ENCODE measurements at regions not wholly inside any gene's neighbourhood (a gene's known extent, or its start where the extent isn't known, plus 50 kb on each side); places are given as distances from the start of the nearest gene placed in this dataset.

DNA sequence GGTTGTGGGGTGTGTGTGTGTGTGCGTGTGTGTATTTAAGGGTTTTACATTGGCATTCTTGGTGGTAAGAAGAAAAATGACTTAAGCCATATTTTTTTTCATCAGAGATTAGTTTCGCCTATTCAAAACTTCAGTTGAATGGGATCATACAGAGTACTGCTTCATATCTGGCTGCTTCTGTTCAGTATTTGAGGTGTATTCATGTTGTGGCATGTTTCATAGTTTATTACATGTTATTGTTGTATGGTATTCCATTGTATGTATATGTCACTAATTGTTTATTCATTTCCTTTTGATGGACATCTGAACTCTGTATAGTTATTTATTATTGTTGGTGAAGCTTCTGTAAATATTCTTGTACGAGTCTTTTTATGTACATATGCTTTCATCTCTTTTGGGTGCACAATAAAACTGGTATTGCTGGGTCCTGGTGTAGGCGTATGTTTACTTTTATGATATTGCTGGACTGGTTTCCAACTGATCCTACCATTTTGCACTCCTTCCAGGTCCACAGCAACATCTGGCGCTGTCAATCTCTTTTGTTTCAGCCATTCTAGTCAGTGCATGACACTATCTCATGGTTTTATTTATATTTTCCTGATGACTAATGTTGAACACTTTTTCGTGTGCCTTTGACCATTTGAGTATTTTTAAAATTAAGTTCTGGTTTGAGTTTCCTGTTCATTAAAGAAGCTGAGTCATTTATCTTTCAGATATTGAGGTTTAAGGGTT is 77.4 kb upstream of the MAF start:
- no peaks in the 10 kb centered on the region for H4K20me1 ChIP-seq (ENCODE audit: control insufficient read depth, insufficient read depth, insufficient read length)
- no peak overlapping the region for H2BK12ac ChIP-seq (ENCODE audit: insufficient read length, low read depth, low read length)
- no peak overlapping the region for H3K18ac ChIP-seq (ENCODE audit: insufficient read length, low read depth, low read length)
- H3K79me1 ChIP-seq (ENCODE audit: insufficient read depth, low read depth, low read length, poor library complexity, severe bottlenecking) = no peaks in the 10 kb centered on the region
- H4K8ac ChIP-seq (replicated peaks; ENCODE audit: insufficient read length, low read depth, low read length) = no peak overlapping the region
- no peak overlapping the region for H3K9ac ChIP-seq (ENCODE audit: extremely low read depth, insufficient read length, low read length)
- H3K23ac ChIP-seq (ENCODE audit: insufficient read length, low read depth, low read length) = no peak overlapping the region
- WGBS (ENCODE audit: extremely low coverage, insufficient read length, low lambda C conversion rate) = no CpG with 5 or more reads among the region's 6 CpGs
- Mint-ChIP-seq H3K4me3 (no peak overlapping the region), H3K27ac (no peak overlapping the region), H3K4me1 (no peaks in the 10 kb centered on the region), H3K9me3 (peaks cover 0 to 3% of the 10 kb centered on the region in 2 experiments; a peak in 3 of 5 replicates), H3K27me3 (ENCODE audit: low read depth) (no peaks in the 10 kb centered on the region), H3K36me3 (ENCODE audit: insufficient read depth in 1 of 3, low read depth in 3 of 3) (no peaks in the 10 kb centered on the region)
- H3K4me1 ChIP-seq (ENCODE audit: insufficient read depth, low read length) = no peaks in the 10 kb centered on the region
- no peaks in the 10 kb centered on the region for H3K23me2 ChIP-seq (ENCODE audit: insufficient read length, low read depth, low read length, poor library complexity, severe bottlenecking)
- TF ChIP-seq, protein P1, sequence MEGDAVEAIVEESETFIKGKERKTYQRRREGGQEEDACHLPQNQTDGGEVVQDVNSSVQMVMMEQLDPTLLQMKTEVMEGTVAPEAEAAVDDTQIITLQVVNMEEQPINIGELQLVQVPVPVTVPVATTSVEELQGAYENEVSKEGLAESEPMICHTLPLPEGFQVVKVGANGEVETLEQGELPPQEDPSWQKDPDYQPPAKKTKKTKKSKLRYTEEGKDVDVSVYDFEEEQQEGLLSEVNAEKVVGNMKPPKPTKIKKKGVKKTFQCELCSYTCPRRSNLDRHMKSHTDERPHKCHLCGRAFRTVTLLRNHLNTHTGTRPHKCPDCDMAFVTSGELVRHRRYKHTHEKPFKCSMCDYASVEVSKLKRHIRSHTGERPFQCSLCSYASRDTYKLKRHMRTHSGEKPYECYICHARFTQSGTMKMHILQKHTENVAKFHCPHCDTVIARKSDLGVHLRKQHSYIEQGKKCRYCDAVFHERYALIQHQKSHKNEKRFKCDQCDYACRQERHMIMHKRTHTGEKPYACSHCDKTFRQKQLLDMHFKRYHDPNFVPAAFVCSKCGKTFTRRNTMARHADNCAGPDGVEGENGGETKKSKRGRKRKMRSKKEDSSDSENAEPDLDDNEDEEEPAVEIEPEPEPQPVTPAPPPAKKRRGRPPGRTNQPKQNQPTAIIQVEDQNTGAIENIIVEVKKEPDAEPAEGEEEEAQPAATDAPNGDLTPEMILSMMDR (conservative IDR thresholded peaks at IDR 0.05) = no peak
- H2BK120ac ChIP-seq (ENCODE audit: low read depth, low read length, poor library complexity, severe bottlenecking) = no peak overlapping the region
- DNase-seq = no peak
- H3K79me2 ChIP-seq (ENCODE audit: insufficient read depth, low read length) = no peaks in the 10 kb centered on the region
- H2BK15ac ChIP-seq (ENCODE audit: low read depth, low read length) = no peak overlapping the region
- H3K9me3 ChIP-seq (ENCODE audit: control insufficient read depth, low read depth, low read length) = no peaks in the 10 kb centered on the region
- H3K4ac ChIP-seq (ENCODE audit: low read depth, low read length) = no peak overlapping the region
- H3K27me3 ChIP-seq (ENCODE audit: insufficient read depth, low read length) = no peaks in the 10 kb centered on the region
- H3T11ph ChIP-seq (ENCODE audit: low read length) = no peak overlapping the region
- H2AK5ac ChIP-seq (ENCODE audit: insufficient read length, low read length) = no peak overlapping the region
- H3K4me2 ChIP-seq (ENCODE audit: insufficient read depth, insufficient read length, low read length) = no peak overlapping the region
- no peak overlapping the region for H2BK5ac ChIP-seq (ENCODE audit: insufficient read length, low read length)
- no peak overlapping the region for H2BK20ac ChIP-seq (ENCODE audit: low read depth, low read length, poor library complexity, severe bottlenecking)
- H3K56ac ChIP-seq (ENCODE audit: insufficient read length, low read depth, low read length) = no peak overlapping the region
- no peak overlapping the region for H4K5ac ChIP-seq (ENCODE audit: insufficient read length, low read depth, low read length)
- H4K91ac ChIP-seq (ENCODE audit: insufficient read length, low read depth, low read length) = no peak overlapping the region
- H3K14ac ChIP-seq (ENCODE audit: insufficient read depth, low read length) = no peak overlapping the region
- no peak overlapping the region for H3K27ac ChIP-seq (ENCODE audit: insufficient read length, low read depth, low read length)
- no peak overlapping the region for H2AFZ ChIP-seq (ENCODE audit: low read length)

Measured in H9 (cell line).